Neural crest cell (in vitro differentiated cells): ENCODE measurements at regions not wholly inside any gene's neighbourhood (a gene's known extent, or its start where the extent isn't known, plus 50 kb on each side); places are given as distances from the start of the nearest gene placed in this dataset.

ENCODE experiments used
- DNase-seq: peaks from one replicate; pipeline ENCODE4 v3.0.0; 2021; ENCODE audit warnings: low read depth, mixed read lengths, low spot score
- H3K27ac Mint-ChIP-seq: one replicate; pipeline ENCODE4 v1.8.0; 2021; ENCODE audit warnings: mild to moderate bottlenecking, mixed read lengths; ENCODE audit not compliant: unreplicated experiment
- H3K27me3 Mint-ChIP-seq: 2 replicates; pipeline ENCODE4 v1.8.0; 2021; ENCODE audit warnings: low read depth, mild to moderate bottlenecking, mixed read lengths
- H3K36me3 Mint-ChIP-seq: 2 replicates; pipeline ENCODE4 v1.8.0; 2021; ENCODE audit warnings: low read depth, mild to moderate bottlenecking, mixed read lengths
- H3K4me1 Mint-ChIP-seq: 2 replicates; pipeline ENCODE4 v1.8.0; 2021; ENCODE audit warnings: mixed read lengths
- H3K4me3 Mint-ChIP-seq: one replicate; pipeline ENCODE4 v1.8.0; 2021; ENCODE audit warnings: mild to moderate bottlenecking, mixed read lengths
- H3K9me3 Mint-ChIP-seq: 2 replicates; pipeline ENCODE4 v1.8.0; 2021; ENCODE audit warnings: mixed read lengths
- CTCF ChIP-seq: fragments of 200-600 bp; sonication (generic); conservative IDR thresholded peaks from 2 replicates; pipeline ENCODE4 v1.5.0; 2021; ENCODE audit warnings: antibody characterized with exemption, mild to moderate bottlenecking

- Mint-ChIP-seq H3K4me3 (no peak overlapping the region), H3K27ac (no peak overlapping the region), H3K27me3 (peaks cover 7% of the 10 kb centered on the region), H3K4me1 (no peaks in the 10 kb centered on the region), H3K36me3 (peaks cover 2% of the 10 kb centered on the region), H3K9me3 (peaks cover 4% of the 10 kb centered on the region)
- DNase-seq, result no peak
- no peak for TF ChIP-seq CTCF
Measured at GRCh38 chr14:23694949-23695663, 58.9 kb downstream of the DHRS2 start.

GRCh38 chr14:23695664-23695999 lies 59.5 kb downstream of the DHRS2 start:
- Mint-ChIP-seq H3K4me1 (no peaks in the 10 kb centered on the region), H3K4me3 (no peak overlapping the region), H3K36me3 (peaks cover 2% of the 10 kb centered on the region), H3K27me3 (peaks cover 7% of the 10 kb centered on the region), H3K9me3 (peaks cover 4% of the 10 kb centered on the region), H3K27ac (no peak overlapping the region)
- TF ChIP-seq CTCF, result no peak
- no peak for DNase-seq

- Mint-ChIP-seq H3K4me1 (no peaks in the 10 kb centered on the region), H3K27ac (no peak overlapping the region), H3K27me3 (peaks cover 7% of the 10 kb centered on the region), H3K36me3 (no peaks in the 10 kb centered on the region), H3K9me3 (no peaks in the 10 kb centered on the region), H3K4me3 (no peak overlapping the region)
- no peak for DNase-seq
- TF ChIP-seq CTCF, result no peak
Measured at GRCh38 chr14:23696701-23697239, 60.6 kb downstream of the DHRS2 start.

- H3K4me3 Mint-ChIP-seq, result no peak overlapping the region
- peaks cover under 1% of the 10 kb centered on the region for H3K9me3 Mint-ChIP-seq
- no peak overlapping the region for H3K27ac Mint-ChIP-seq
- H3K27me3 Mint-ChIP-seq, result peaks cover 7% of the 10 kb centered on the region
- DNase-seq, result no peak
- no peak for TF ChIP-seq CTCF
- peaks cover under 1% of the 10 kb centered on the region for H3K36me3 Mint-ChIP-seq
- H3K4me1 Mint-ChIP-seq, result no peaks in the 10 kb centered on the region
Measured at GRCh38 chr14:23697680-23698079, 61.5 kb downstream of the DHRS2 start.

GRCh38 chr14:23702656-23703426 lies 66.7 kb downstream of the DHRS2 start:
- DNase-seq, result no peak
- H3K4me3 Mint-ChIP-seq, result no peak overlapping the region
- peaks cover 4% of the 10 kb centered on the region for H3K36me3 Mint-ChIP-seq
- peaks cover 16% of the 10 kb centered on the region for H3K9me3 Mint-ChIP-seq
- no peaks in the 10 kb centered on the region for H3K4me1 Mint-ChIP-seq
- TF ChIP-seq CTCF, result no peak
- H3K27ac Mint-ChIP-seq, result no peak overlapping the region
- H3K27me3 Mint-ChIP-seq, result peaks cover 7% of the 10 kb centered on the region
